ENCODE measurements at regions not wholly inside any gene's neighbourhood (a gene's known extent, or its start where the extent isn't known, plus 50 kb on each side); places are given as distances from the start of the nearest gene placed in this dataset.

DNA sequence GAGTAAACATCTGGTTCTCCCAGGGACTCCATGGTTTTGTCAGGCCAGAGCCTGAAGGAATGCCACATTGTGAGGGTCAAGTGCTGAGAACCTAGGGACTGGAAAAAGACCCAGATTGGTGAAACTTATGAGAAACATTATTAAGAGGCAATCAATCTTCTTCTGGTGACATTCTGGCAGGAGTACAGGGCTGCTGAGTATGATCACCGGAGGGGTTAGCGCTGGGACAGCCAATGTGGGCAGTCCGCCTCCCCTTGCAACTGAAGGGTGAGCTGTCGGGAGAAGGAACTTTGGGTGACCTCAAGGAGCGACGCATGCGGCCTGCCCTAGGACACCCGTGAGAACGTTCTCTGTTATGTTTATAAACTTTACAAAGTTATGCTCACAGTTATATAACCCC, 429.0 kb downstream of the LMO4 start:
- DNase-seq (ENCODE audit: extremely low spot score) = no peak
- TF ChIP-seq, protein P1, sequence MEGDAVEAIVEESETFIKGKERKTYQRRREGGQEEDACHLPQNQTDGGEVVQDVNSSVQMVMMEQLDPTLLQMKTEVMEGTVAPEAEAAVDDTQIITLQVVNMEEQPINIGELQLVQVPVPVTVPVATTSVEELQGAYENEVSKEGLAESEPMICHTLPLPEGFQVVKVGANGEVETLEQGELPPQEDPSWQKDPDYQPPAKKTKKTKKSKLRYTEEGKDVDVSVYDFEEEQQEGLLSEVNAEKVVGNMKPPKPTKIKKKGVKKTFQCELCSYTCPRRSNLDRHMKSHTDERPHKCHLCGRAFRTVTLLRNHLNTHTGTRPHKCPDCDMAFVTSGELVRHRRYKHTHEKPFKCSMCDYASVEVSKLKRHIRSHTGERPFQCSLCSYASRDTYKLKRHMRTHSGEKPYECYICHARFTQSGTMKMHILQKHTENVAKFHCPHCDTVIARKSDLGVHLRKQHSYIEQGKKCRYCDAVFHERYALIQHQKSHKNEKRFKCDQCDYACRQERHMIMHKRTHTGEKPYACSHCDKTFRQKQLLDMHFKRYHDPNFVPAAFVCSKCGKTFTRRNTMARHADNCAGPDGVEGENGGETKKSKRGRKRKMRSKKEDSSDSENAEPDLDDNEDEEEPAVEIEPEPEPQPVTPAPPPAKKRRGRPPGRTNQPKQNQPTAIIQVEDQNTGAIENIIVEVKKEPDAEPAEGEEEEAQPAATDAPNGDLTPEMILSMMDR (IDR thresholded peaks at IDR 0.05; ENCODE audit: control extremely low read depth, extremely low read depth, low read depth, missing control alignments) = no peak
- ChIA-PET POLR2A (no interaction called here), CTCF (no interaction called here)

DNA sequence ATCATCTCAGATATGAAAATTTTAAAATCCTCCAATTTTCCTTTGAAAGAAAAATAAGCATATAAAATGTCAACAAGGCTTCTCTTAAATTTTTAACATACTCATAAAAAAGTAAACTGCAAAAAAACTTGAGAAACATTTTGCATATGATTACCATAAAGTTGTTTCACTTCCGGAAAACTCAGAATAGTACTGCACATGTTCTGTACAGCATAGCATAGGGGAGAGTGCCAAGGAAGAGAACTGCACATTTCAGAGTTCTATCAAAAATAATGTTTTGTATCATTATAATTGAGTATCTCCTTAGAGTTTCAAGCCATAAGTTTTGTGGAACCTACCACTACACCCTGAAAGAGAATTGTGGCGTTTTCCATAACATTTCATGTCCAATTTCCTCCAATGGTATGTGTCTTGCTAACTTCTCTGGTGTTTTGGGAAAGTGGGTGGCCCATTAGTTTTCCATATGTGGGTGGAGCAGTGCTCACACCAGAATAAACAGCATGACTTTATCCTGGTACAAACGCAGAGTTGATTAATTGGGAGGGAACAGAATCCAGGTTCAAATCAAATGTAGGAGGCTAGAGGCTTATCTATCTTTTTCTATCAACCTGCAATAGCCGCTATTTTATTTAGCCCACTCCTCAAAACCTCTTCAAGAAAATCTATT, 430.9 kb downstream of the LMO4 start:
- ChIA-PET POLR2A (no interaction called here), CTCF (no interaction called here)
- DNase-seq (ENCODE audit: extremely low spot score) = no peak
- TF ChIP-seq, protein P1 (IDR thresholded peaks at IDR 0.05; ENCODE audit: control extremely low read depth, extremely low read depth, low read depth, missing control alignments) = no peak

DNA sequence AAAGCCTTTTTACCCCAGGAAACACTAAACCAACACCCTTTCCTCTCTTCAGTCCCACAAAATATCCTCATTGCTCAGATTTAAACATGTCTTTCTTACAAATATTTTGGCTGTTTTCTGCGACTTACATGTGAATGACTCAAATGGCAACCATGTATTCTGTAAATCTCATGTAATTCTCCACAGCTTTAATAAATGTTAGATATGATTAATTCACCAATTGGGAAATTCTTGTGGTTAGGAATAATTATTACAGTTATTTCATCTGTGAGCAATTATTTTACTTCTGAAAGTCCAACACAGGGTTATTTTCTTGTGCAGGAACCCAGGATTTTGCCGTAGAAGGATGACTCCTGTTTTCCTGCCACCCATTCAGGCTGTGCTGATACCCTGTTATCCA, 431.5 kb downstream of the LMO4 start:
- CTCF ChIA-PET = no interaction called here
- TF ChIP-seq, protein P1 (IDR thresholded peaks at IDR 0.05; ENCODE audit: control extremely low read depth, extremely low read depth, low read depth, missing control alignments) = no peak
- no peak for DNase-seq (ENCODE audit: extremely low spot score)
- POLR2A ChIA-PET = no interaction called here

DNA sequence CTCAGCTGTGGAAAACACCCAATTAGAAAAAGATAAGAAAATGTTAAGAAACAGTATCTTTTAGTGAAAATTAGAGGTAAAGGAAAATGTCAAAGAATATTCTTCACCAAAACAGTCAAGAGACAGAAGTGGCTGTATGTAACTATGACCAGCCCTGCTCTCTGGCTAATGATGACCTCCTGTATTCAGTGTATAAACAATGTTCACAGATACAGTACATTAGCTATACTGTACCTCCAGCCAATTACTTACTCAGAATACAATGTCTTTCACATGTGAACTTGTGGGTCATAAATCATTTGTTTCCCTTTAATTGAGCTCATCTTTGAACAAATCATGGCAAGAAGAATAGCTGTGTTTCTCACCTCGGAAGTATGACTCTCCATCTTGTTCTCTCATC, 432.0 kb downstream of the LMO4 start:
- DNase-seq (ENCODE audit: extremely low spot score) = no peak
- TF ChIP-seq, protein P1 (IDR thresholded peaks at IDR 0.05; ENCODE audit: control extremely low read depth, extremely low read depth, low read depth, missing control alignments) = no peak
- ChIA-PET CTCF (no interaction called here), POLR2A (no interaction called here)

DNA sequence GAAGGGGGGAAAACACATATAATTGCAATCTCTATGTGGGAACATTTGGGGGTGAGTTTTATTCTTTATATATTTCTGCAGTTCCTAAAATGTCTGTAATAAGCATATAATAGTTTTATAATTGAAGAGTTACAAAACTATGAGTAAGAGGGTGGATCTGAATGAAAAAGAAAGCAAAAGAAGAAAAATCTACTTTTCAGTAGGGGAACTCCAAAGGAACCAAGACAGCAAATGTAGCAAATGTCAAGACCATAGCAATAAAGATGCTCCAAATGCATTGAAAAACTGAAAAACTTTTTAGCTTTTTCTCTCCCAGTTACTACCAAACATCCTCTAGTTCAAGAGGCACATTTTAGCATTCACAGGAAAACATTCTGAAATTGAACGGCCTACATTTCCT, 434.8 kb downstream of the LMO4 start:
- CTCF ChIA-PET = no interaction called here
- no peak for DNase-seq (ENCODE audit: extremely low spot score)
- TF ChIP-seq, protein P1 (IDR thresholded peaks at IDR 0.05; ENCODE audit: control extremely low read depth, extremely low read depth, low read depth, missing control alignments) = no peak
- POLR2A ChIA-PET = no interaction called here

DNA sequence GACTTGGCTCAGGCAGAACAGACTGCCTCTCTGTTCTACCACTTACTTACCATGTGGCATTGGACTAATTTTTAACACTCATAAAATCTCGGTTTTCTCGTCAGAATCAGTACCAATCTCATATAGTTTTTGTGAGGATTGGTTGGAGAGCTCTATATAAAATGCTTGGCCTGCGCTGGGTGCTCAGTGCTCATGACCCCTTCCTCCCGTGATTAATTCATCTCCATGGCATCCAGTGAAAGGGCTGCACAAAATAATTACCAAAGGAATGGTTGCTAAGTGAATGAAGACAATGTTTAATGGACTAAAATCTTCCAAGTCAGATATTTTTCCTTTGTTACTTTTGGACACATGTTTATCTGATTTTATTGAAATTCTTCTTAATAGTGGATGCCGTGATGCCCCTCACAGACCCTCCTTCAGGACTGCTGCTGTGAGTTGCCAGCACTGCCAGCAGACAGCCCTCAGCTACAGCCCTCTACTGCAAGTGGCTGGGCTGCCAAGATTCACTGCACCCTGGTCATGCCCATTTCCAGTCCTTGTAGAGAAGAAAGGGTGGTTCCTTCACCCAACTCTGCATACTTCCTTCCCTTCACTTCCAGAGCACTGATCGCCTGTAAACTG, 436.5 kb downstream of the LMO4 start:
- ChIA-PET POLR2A (no interaction called here), CTCF (interaction anchor here (1.1 to 1.4 kb wide), 2 partner anchors 9 to 11 kb away, joined by 3 read pairs; no protein-coding TSS in a partner anchor)
- DNase-seq (ENCODE audit: extremely low spot score) = no peak
- TF ChIP-seq, protein P1 (IDR thresholded peaks at IDR 0.05; ENCODE audit: control extremely low read depth, extremely low read depth, low read depth, missing control alignments) = no peak

Data from GM10248 (cell line).